Suprapubic skin (tissue), 4 donors: ENCODE measurements at regions not wholly inside any gene's neighbourhood (a gene's known extent, or its start where the extent isn't known, plus 50 kb on each side); places are given as distances from the start of the nearest gene placed in this dataset.

ENCODE experiments used
- DNase-seq, 2 donors: peaks; one replicate each; pipeline ENCODE4 v3.0.0-alpha.2; 2019; ENCODE audit warnings: low spot score in 2 of 2
- H3K27ac ChIP-seq: fragments of 200-600 bp; sonication (generic); one replicate; pipeline ENCODE4 v1.5.1; 2019
- H3K27me3 ChIP-seq: fragments of 200-600 bp; sonication (generic); one replicate; pipeline ENCODE4 v1.5.1; 2019
- H3K36me3 ChIP-seq: fragments of 200-600 bp; sonication (generic); one replicate; pipeline ENCODE4 v1.5.1; 2019
- H3K4me1 ChIP-seq: fragments of 200-600 bp; sonication (generic); one replicate; pipeline ENCODE4 v1.5.1; 2019
- H3K4me3 ChIP-seq: fragments of 200-600 bp; sonication (generic); one replicate; pipeline ENCODE4 v1.5.1; 2019; ENCODE audit warnings: mild to moderate bottlenecking
- H3K9me3 ChIP-seq: fragments of 200-600 bp; sonication (generic); one replicate; pipeline ENCODE4 v1.5.1; 2019
- EP300 ChIP-seq: sonication (generic); formaldehyde crosslinking; IDR thresholded peaks from one replicate; pipeline ENCODE4 v1.6.1; 2017; ENCODE audit warnings: antibody characterized with exemption
- POLR2A ChIP-seq, 2 donors: fragments of 450-650 bp; IDR thresholded peaks; one replicate each; pipeline ENCODE4 v1.6.1; 2017; ENCODE audit warnings: antibody characterized with exemption in 2 of 2, mild to moderate bottlenecking in 2 of 2, moderate library complexity in 2 of 2
- POLR2AphosphoS5 ChIP-seq, 3 donors: sonication (generic); formaldehyde crosslinking; IDR thresholded peaks; one replicate each; pipeline ENCODE4 v1.6.1; 2017; ENCODE audit warnings: antibody characterized with exemption in 3 of 3
- WGBS: methylation state at CpG from one replicate; pipeline ENCODE4 v1.1.5; 2018; 5-methylcytosine and 5-hydroxymethylcytosine counted together
- TF ChIP-seq, protein P1 (sequence below), 2 donors: fragments of 200-600 bp in 1 of 2; fragments of 450-650 bp in 1 of 2; sonication (generic) in 1 of 2; IDR thresholded peaks; one replicate each; pipeline ENCODE4 v1.5.1; 2016 to 2019; ENCODE audit warnings: antibody characterized with exemption in 2 of 2, mild to moderate bottlenecking in 1 of 2, moderate library complexity in 1 of 2

GRCh38 chr20:11797156-11797555 is 120.5 kb upstream of the BTBD3 start:
- H3K9me3 ChIP-seq, result no peaks in the 10 kb centered on the region
- no peaks in the 10 kb centered on the region for H3K36me3 ChIP-seq
- no peak for DNase-seq
- no peak overlapping the region for H3K4me3 ChIP-seq
- no peak overlapping the region for H3K27ac ChIP-seq
- no peaks in the 10 kb centered on the region for H3K4me1 ChIP-seq
- TF ChIP-seq EP300 (no peak), POLR2AphosphoS5 (IDR thresholded peaks at IDR 0.05) (no peak), POLR2A (IDR thresholded peaks at IDR 0.05) (no peak)
- TF ChIP-seq, protein P1, sequence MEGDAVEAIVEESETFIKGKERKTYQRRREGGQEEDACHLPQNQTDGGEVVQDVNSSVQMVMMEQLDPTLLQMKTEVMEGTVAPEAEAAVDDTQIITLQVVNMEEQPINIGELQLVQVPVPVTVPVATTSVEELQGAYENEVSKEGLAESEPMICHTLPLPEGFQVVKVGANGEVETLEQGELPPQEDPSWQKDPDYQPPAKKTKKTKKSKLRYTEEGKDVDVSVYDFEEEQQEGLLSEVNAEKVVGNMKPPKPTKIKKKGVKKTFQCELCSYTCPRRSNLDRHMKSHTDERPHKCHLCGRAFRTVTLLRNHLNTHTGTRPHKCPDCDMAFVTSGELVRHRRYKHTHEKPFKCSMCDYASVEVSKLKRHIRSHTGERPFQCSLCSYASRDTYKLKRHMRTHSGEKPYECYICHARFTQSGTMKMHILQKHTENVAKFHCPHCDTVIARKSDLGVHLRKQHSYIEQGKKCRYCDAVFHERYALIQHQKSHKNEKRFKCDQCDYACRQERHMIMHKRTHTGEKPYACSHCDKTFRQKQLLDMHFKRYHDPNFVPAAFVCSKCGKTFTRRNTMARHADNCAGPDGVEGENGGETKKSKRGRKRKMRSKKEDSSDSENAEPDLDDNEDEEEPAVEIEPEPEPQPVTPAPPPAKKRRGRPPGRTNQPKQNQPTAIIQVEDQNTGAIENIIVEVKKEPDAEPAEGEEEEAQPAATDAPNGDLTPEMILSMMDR (IDR thresholded peaks at IDR 0.05), result no peak
- H3K27me3 ChIP-seq, result no peaks in the 10 kb centered on the region

GRCh38 chr20:11799281-11799684 is 118.4 kb upstream of the BTBD3 start:
- TF ChIP-seq, protein P1 (IDR thresholded peaks at IDR 0.05), result no peak
- TF ChIP-seq POLR2A (IDR thresholded peaks at IDR 0.05) (no peak), EP300 (no peak), POLR2AphosphoS5 (IDR thresholded peaks at IDR 0.05) (no peak)

DNA sequence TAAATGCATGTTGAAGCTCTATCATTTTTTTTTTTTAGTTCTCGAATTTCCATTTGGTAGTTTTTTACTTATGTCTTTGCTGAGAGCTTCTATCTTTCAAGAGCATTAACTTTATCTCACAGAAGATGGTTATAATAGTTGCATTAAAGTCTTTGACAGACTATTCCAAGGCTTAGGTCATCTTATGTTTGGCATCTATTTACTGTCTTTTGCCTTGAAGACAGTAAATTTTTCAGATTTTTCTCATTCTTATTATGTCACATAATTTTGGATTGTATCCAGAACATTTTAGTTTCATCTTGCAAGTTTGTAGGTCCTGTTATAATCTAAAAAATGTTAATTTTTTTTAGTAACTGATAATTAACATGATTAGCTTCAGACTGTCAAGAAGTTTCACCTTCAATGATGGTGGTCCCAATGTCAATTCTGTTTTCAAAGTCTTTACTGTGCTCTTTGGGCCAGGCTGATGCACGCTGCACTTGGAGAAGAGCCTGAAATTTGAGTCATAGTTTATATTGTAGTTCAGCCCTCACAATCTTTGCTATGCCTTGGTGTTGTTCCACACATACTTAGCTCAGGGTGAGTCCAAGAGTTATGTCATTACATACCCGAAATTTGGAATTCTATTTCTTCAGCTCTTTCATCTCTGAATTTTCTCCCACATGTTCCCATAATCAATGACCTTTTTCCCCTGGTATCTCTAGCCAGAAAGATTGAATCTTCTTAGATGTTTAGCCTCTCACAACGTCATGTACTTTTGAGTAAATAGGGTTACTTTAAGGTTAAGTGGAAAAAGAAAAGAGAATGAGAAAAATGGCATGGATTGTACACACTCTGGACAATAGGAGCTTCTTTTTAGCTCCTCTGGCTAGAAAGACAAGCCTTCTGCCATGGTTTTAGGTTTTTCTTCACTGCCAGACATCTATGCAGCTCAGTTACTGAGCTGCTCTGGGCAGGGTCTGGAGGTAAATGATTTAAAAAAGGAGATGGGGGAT is 110.3 kb upstream of the BTBD3 start:
- H3K4me1 ChIP-seq, result peaks cover 3% of the 10 kb centered on the region
- WGBS, result 19% methylated on average over 4 of the region's 4 CpGs
- H3K27ac ChIP-seq, result no peak overlapping the region
- no peaks in the 10 kb centered on the region for H3K36me3 ChIP-seq
- DNase-seq, result no peak
- no peak overlapping the region for H3K4me3 ChIP-seq
- TF ChIP-seq POLR2AphosphoS5 (IDR thresholded peaks at IDR 0.05), result no peak
- TF ChIP-seq EP300, result no peak
- TF ChIP-seq POLR2A (IDR thresholded peaks at IDR 0.05), result no peak
- TF ChIP-seq, protein P1 (IDR thresholded peaks at IDR 0.05), result no peak
- H3K27me3 ChIP-seq, result no peaks in the 10 kb centered on the region
- no peaks in the 10 kb centered on the region for H3K9me3 ChIP-seq

More at GRCh38 chr20:11799281-11799684, 118.4 kb upstream of the BTBD3 start:
- Histone ChIP-seq H3K4me1 (no peaks in the 10 kb centered on the region), H3K9me3 (no peaks in the 10 kb centered on the region), H3K27ac (no peak overlapping the region), H3K4me3 (no peak overlapping the region), H3K36me3 (no peaks in the 10 kb centered on the region), H3K27me3 (no peaks in the 10 kb centered on the region)
- WGBS, result 42% methylated on average over 2 of the region's 2 CpGs
- DNase-seq, result no peak

GRCh38 chr20:11808841-11809240 is 108.9 kb upstream of the BTBD3 start:
- Histone ChIP-seq H3K27me3 (no peaks in the 10 kb centered on the region), H3K27ac (no peak overlapping the region), H3K36me3 (no peaks in the 10 kb centered on the region), H3K4me1 (peaks cover 3% of the 10 kb centered on the region), H3K9me3 (no peaks in the 10 kb centered on the region), H3K4me3 (no peak overlapping the region)
- DNase-seq, result no peak
- TF ChIP-seq POLR2AphosphoS5 (IDR thresholded peaks at IDR 0.05), result no peak
- TF ChIP-seq, protein P1 (IDR thresholded peaks at IDR 0.05), result no peak
- TF ChIP-seq EP300, result no peak
- TF ChIP-seq POLR2A (IDR thresholded peaks at IDR 0.05), result no peak
- WGBS, result 79% methylated on average over 5 of the region's 5 CpGs

DNA sequence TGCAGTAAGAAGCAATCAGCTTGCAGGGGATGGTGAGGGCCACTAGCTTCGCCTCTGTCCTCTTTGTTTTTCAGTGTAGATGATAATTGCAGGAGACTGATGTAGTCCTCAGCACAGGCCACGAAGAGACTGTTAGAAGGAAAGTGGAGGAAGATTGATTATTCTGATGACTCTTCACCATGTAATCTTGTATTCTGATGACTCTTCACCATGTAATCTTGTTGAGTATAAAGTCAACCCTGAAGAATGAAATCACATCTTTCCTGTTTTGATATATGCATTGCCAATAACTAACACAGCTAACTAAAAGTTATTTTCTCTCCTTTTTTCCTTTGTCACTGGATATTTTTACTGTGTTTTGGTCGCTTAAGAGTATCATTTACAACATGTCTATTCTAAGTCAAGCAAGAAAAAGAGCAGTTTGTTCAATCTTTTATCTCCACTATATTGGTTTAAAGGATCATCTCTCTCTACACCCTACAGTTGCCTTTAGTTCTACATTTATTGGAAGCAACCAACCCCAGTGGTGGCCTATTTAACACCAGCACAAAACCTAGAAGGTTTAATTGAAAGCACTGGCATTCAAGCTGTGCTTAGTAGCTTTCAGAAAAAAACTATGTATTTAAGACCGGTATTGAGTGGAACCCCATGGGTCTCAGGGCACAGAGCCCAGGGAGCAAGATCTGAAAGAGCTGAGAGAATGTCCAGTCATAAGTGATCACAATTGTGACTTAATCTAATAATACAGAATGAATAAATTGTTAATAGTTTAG is 107.2 kb upstream of the BTBD3 start:
- Histone ChIP-seq H3K27ac (no peak overlapping the region), H3K9me3 (no peaks in the 10 kb centered on the region), H3K4me3 (no peak overlapping the region), H3K4me1 (peaks cover 3% of the 10 kb centered on the region), H3K27me3 (no peaks in the 10 kb centered on the region), H3K36me3 (no peaks in the 10 kb centered on the region)
- WGBS, result 61% methylated on average over 4 of the region's 4 CpGs
- TF ChIP-seq EP300 (no peak), POLR2A (IDR thresholded peaks at IDR 0.05) (no peak), POLR2AphosphoS5 (IDR thresholded peaks at IDR 0.05) (no peak)
- TF ChIP-seq, protein P1 (IDR thresholded peaks at IDR 0.05), result no peak
- DNase-seq, result no peak
